Middle frontal gyrus (tissue), 1 donor: ENCODE measurements at regions not wholly inside any gene's neighbourhood (a gene's known extent, or its start where the extent isn't known, plus 50 kb on each side); places are given as distances from the start of the nearest gene placed in this dataset.

Experiments
- DNase-seq: peaks from one replicate; pipeline ENCODE4 v3.0.0-alpha.2; 2015; ENCODE audit warnings: low spot score; ENCODE audit errors: extremely low spot score

GRCh38 chr11:70569996-70570692 is 171.8 kb downstream of the CTTN start:
- no peak for DNase-seq

- DNase-seq = no peak
These were observed 172.5 kb downstream of the CTTN start for GRCh38 chr11:70570693-70571395.

GRCh38 chr11:70572974-70573260 is 174.6 kb downstream of the CTTN start:
- no peak for DNase-seq

GRCh38 chr11:70573701-70574151 is 175.4 kb downstream of the CTTN start:
- no peak for DNase-seq

- no peak for DNase-seq
These were observed 176.5 kb downstream of the CTTN start for GRCh38 chr11:70574725-70575347.

GRCh38 chr11:70575396-70576060 is 177.2 kb downstream of the CTTN start:
- DNase-seq = no peak

GRCh38 chr11:70577258-70577603 is 178.9 kb downstream of the CTTN start:
- DNase-seq = no peak

GRCh38 chr11:70577948-70578347 is 179.6 kb downstream of the CTTN start:
- no peak for DNase-seq

- no peak for DNase-seq
These were observed 180.0 kb downstream of the CTTN start for GRCh38 chr11:70578371-70578770.

GRCh38 chr11:70578831-70579230 is 180.5 kb downstream of the CTTN start:
- no peak for DNase-seq

- no peak for DNase-seq
These were observed 181.1 kb downstream of the CTTN start for GRCh38 chr11:70579316-70579955.

- DNase-seq = no peak
These were observed 181.9 kb downstream of the CTTN start for GRCh38 chr11:70580036-70580805.

GRCh38 chr11:70581991-70582885 is 183.9 kb downstream of the CTTN start:
- DNase-seq = no peak

- DNase-seq = no peak
These were observed 184.7 kb downstream of the CTTN start for GRCh38 chr11:70582886-70583641.

- no peak for DNase-seq
These were observed 185.5 kb downstream of the CTTN start for GRCh38 chr11:70583781-70584218.

- no peak for DNase-seq
These were observed 186.3 kb downstream of the CTTN start for GRCh38 chr11:70584498-70585235.

GRCh38 chr11:70585236-70585545 is 186.9 kb downstream of the CTTN start:
- DNase-seq = no peak

GRCh38 chr11:70586261-70587074 is 188.1 kb downstream of the CTTN start:
- DNase-seq = no peak
